NB4 (cell line): ENCODE measurements at regions not wholly inside any gene's neighbourhood (a gene's known extent, or its start where the extent isn't known, plus 50 kb on each side); places are given as distances from the start of the nearest gene placed in this dataset.

Experiments used
- DNase-seq: peaks from one replicate; pipeline ENCODE4 v3.0.0; 2010; ENCODE audit warnings: low read depth
- H3K4me3 ChIP-seq: one replicate; pipeline ENCODE4 v1.5.1; 2011; ENCODE audit warnings: mild to moderate bottlenecking, low read depth, low read length, moderate library complexity
- MYC ChIP-seq: IDR thresholded peaks from 2 replicates; pipeline ENCODE4 v1.6.1; 2011; ENCODE audit warnings: low read depth, low read length
- POLR2A ChIP-seq: IDR thresholded peaks from 2 replicates; pipeline ENCODE4 v1.6.1; 2011; ENCODE audit warnings: mild to moderate bottlenecking; ENCODE audit not compliant: insufficient read length; ENCODE audit errors: extremely low read depth
- TF ChIP-seq, protein P1 (sequence below): IDR thresholded peaks from 2 replicates; pipeline ENCODE4 v1.6.1; 2011; ENCODE audit warnings: low read depth, low read length
- TF ChIP-seq, protein P2 (sequence below): IDR thresholded peaks from one replicate; pipeline ENCODE4 v1.5.1; 2012; ENCODE audit warnings: low read depth, low read length

DNA sequence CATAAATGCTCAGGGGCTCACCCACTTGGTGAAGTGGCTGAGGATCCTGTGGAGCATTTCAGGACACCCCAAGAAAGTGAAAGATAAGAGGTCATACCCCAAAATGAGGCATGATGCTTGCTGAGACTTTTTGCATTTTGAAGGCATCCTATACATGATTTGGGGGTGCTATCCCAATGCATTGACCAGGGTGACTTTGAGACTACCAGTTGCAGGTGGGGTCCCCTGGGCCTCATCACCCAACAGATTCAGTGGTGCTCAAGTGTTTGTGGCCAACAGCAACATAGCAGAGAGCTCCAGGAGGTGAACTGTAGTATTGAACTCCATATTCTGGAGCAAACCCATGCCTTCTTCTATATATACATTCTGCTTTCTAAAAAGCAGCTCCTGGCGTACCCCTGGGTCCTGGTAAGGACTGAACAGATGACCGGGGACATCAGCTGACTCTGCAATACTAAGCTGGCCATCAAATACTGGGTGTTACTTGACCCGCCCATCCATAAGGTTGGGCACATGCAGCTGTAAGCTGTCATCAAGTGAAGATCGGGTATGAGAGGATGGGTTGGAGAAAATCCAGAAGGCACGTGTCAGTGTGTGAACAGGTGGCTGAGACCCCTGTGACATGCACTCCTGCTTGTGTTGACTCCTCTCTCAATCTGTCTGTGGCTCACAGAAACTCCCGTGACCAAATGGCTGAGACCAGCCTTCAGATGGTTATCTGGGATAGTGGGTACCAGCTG is 143.3 kb downstream of the KLF13 start:
- no peak for TF ChIP-seq POLR2A
- TF ChIP-seq, protein P1, sequence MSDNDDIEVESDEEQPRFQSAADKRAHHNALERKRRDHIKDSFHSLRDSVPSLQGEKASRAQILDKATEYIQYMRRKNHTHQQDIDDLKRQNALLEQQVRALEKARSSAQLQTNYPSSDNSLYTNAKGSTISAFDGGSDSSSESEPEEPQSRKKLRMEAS = no peak
- H3K4me3 ChIP-seq = no peak overlapping the region
- no peak for DNase-seq

DNA sequence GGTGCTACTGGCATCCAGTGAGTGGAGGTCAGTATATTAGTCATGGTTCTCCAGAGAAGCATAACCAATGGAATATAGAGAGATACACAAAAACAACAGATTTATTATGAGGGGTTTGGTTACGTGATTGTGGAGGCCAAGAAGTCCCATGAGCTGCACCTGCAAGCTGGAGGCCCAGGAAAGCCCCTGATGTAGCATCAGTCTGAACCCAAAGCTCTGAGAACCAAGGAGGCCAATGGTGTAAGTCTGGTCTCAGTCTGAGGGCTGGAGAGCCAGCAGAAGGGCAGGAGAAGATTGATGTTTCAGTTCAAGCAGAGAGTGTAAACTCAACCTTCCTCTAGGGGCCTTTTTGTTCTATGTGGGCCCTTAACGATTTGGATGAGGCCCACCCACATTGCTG is 144.1 kb downstream of the KLF13 start:
- no peak for DNase-seq
- TF ChIP-seq POLR2A = no peak
- TF ChIP-seq, protein P2, sequence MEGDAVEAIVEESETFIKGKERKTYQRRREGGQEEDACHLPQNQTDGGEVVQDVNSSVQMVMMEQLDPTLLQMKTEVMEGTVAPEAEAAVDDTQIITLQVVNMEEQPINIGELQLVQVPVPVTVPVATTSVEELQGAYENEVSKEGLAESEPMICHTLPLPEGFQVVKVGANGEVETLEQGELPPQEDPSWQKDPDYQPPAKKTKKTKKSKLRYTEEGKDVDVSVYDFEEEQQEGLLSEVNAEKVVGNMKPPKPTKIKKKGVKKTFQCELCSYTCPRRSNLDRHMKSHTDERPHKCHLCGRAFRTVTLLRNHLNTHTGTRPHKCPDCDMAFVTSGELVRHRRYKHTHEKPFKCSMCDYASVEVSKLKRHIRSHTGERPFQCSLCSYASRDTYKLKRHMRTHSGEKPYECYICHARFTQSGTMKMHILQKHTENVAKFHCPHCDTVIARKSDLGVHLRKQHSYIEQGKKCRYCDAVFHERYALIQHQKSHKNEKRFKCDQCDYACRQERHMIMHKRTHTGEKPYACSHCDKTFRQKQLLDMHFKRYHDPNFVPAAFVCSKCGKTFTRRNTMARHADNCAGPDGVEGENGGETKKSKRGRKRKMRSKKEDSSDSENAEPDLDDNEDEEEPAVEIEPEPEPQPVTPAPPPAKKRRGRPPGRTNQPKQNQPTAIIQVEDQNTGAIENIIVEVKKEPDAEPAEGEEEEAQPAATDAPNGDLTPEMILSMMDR = no peak
- TF ChIP-seq MYC = no peak
- H3K4me3 ChIP-seq = no peak overlapping the region

DNA sequence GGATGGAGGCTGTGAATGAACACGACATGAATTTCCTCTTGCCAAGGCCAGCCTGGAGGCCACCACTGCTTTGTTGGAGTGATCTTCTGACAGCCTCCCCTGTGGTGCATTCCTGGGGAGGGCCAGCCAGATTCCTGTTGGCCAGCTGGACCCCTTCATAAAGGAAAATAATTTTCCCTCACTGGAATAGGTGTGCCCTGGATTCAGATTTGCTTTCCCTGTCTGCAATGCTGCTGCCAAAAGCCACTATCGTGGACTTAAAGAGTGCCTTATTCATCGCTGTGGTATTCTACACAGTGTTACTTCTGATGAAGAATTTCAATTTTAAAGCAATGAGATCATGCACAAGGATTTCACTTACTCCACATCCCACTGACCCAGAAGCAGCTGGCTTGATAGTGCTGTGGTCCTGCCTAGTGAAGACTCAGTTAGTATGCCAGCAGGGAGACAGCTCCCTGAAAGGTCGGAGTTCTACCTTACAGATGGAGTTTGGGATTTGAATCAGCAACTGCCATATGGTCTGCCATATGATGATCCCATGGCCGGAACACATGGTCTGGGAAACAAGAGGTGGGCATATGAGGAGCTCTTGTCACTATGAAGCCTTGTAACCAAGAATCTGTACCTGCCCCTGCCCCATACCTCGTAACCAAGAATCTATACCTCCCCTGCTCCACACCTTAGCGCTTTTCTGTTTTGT is 145.2 kb downstream of the KLF13 start:
- TF ChIP-seq, protein P1 = no peak
- TF ChIP-seq, protein P2 = no peak
- TF ChIP-seq POLR2A = no peak
- no peak for TF ChIP-seq MYC
- no peak overlapping the region for H3K4me3 ChIP-seq
- DNase-seq = no peak

DNA sequence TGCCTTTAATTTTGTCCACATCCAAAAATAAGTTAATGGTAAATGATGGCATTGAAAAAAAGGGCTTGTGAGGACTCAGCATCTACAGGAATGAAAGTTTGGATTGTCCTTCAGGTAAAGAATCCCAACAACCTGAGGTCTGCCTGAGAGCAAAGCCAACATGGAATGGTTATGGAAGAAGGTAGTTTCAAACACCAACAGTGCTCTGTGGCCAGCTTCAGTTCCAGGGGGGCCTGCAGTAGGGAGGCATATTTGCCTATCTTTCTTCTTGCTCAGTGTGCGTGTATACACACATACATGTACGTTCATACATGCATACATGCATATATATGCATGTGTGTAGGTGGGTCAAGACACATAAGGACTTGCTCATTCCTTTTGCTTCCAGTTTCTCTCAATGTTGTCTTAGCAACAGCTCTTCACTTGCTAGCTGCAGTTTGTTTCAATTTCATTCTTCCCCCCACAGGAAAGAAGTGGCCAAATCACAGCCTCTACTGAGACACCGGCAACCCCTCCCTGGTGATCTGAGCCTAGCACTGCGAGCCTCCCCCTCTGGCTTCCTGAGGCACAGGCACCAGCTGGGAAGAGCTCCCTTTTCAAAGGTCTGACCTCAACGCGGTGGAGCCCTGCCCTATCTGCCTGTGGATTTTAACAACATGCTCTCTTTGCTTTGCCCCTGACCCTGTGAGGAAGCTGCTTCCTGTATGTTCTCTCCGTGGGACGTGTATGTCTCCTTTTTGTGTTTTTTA is 146.2 kb downstream of the KLF13 start:
- TF ChIP-seq MYC = no peak
- TF ChIP-seq, protein P2 = no peak
- no peak for TF ChIP-seq POLR2A
- TF ChIP-seq, protein P1 = no peak
- DNase-seq = no peak
- H3K4me3 ChIP-seq = no peak overlapping the region

DNA sequence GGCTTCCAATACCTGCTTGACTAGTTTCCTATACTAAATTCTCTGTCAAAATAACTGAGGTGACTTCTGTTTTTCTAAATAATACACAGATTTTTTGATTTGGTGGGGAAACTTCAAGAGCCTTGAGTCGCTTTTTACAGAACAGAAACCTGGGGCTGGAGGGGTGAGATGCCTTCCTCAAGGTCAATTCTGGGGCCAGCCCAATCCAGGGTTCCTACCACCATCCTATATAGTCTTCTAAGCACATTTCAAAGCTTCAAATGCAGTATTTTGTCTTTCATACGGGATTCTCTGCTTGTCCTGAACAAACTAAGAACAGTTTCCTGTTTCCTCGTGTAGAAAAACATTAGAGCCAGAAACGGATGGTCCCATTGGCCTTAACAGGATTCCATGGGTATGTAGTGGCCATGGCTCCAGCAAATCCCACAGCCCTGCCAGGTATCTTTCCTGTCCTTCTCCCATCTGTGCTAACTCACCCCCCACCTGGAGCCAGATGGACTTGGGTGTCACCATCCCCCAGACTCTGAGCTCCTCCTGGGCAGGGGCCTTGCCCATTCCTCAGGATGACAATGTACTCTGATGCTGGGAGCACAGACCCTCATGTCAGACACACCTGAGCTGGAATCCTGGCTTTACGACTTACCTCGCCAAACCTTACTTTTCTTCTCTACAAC is 146.9 kb downstream of the KLF13 start:
- TF ChIP-seq POLR2A (no peak), MYC (no peak)
- TF ChIP-seq, protein P1 = no peak
- TF ChIP-seq, protein P2 = no peak
- DNase-seq = no peak
- H3K4me3 ChIP-seq = no peak overlapping the region
